ENCODE measurements at regions not wholly inside any gene's neighbourhood (a gene's known extent, or its start where the extent isn't known, plus 50 kb on each side); places are given as distances from the start of the nearest gene placed in this dataset.

DNA sequence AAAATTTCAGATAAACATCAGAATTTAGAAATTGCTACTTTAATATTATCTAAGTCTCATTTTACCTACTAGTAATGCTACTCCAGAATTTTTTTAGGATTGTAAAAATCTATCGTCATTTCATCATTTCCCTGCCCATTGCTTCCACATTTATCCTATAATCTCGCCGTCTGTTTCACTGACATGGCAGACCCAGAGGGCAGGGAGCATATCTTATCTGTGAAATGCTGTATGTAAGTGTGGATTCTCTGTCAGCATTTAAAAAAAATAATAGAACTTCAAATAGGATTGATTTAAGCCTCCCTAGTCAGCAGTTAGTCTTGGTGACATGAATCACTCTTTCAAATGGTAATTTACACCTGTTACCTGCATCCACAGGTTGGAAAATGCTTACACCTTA is 314.4 kb downstream of the PCDH7 start:
- Histone ChIP-seq H4K20me1 (ENCODE audit: insufficient read depth, low read length) (no peaks in the 10 kb centered on the region), H3K27ac (ENCODE audit: low read depth, low read length, poor library complexity, severe bottlenecking) (no peak overlapping the region), H3K4me1 (ENCODE audit: insufficient read depth, low read length, poor library complexity, severe bottlenecking) (no peaks in the 10 kb centered on the region), H3K9me3 (ENCODE audit: low read length) (no peaks in the 10 kb centered on the region), H3K4me3 (ENCODE audit: low read depth, low read length, poor library complexity, severe bottlenecking) (no peak overlapping the region), H2AFZ (ENCODE audit: low read length) (no peak overlapping the region), H3K9me2 (ENCODE audit: insufficient read depth, low read length) (no peaks in the 10 kb centered on the region), H3K36me3 (ENCODE audit: insufficient read depth, low read length) (no peaks in the 10 kb centered on the region), H3K4me2 (ENCODE audit: low read length) (no peak overlapping the region), H3K79me2 (ENCODE audit: insufficient read depth, low read depth, low read length) (no peaks in the 10 kb centered on the region)
- no peak for DNase-seq (ENCODE audit: low spot score)
- CTCF ChIA-PET (ENCODE audit: unreplicated experiment), result no interaction called here
- intact Hi-C loops (cut with micrococcal nuclease; ENCODE audit: unreplicated experiment), result no loop called here
- TF ChIP-seq EZH2phosphoT487 (IDR thresholded peaks at IDR 0.05; ENCODE audit: borderline replicate concordance, low read depth, low read length), result no peak
- TF ChIP-seq, protein P1, sequence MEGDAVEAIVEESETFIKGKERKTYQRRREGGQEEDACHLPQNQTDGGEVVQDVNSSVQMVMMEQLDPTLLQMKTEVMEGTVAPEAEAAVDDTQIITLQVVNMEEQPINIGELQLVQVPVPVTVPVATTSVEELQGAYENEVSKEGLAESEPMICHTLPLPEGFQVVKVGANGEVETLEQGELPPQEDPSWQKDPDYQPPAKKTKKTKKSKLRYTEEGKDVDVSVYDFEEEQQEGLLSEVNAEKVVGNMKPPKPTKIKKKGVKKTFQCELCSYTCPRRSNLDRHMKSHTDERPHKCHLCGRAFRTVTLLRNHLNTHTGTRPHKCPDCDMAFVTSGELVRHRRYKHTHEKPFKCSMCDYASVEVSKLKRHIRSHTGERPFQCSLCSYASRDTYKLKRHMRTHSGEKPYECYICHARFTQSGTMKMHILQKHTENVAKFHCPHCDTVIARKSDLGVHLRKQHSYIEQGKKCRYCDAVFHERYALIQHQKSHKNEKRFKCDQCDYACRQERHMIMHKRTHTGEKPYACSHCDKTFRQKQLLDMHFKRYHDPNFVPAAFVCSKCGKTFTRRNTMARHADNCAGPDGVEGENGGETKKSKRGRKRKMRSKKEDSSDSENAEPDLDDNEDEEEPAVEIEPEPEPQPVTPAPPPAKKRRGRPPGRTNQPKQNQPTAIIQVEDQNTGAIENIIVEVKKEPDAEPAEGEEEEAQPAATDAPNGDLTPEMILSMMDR (conservative IDR thresholded peaks at IDR 0.05; ENCODE audit: low read length), result no peak
- BruUV-seq (replicated peaks), result no TSS peak
- POLR2A ChIA-PET, result no interaction called here

GRCh38 chr4:31035761-31036160 is 315.6 kb downstream of the PCDH7 start:
- DNase-seq (ENCODE audit: low spot score), result no peak
- no peaks in the 10 kb centered on the region for H4K20me1 ChIP-seq (ENCODE audit: insufficient read depth, low read length)
- POLR2A ChIA-PET, result no interaction called here
- intact Hi-C loops (cut with micrococcal nuclease; ENCODE audit: unreplicated experiment), result no loop called here
- TF ChIP-seq, protein P1 (conservative IDR thresholded peaks at IDR 0.05; ENCODE audit: low read length), result no peak
- TF ChIP-seq EZH2phosphoT487 (IDR thresholded peaks at IDR 0.05; ENCODE audit: borderline replicate concordance, low read depth, low read length), result no peak
- no peaks in the 10 kb centered on the region for H3K9me3 ChIP-seq (ENCODE audit: low read length)
- H2AFZ ChIP-seq (ENCODE audit: low read length), result no peak overlapping the region
- H3K4me1 ChIP-seq (ENCODE audit: insufficient read depth, low read length, poor library complexity, severe bottlenecking), result no peaks in the 10 kb centered on the region
- no peak overlapping the region for H3K4me2 ChIP-seq (ENCODE audit: low read length)
- no peaks in the 10 kb centered on the region for H3K9me2 ChIP-seq (ENCODE audit: insufficient read depth, low read length)
- BruUV-seq (replicated peaks), result no TSS peak
- H3K27ac ChIP-seq (ENCODE audit: low read depth, low read length, poor library complexity, severe bottlenecking), result no peak overlapping the region
- H3K79me2 ChIP-seq (ENCODE audit: insufficient read depth, low read depth, low read length), result no peaks in the 10 kb centered on the region
- CTCF ChIA-PET (ENCODE audit: unreplicated experiment), result no interaction called here
- H3K4me3 ChIP-seq (ENCODE audit: low read depth, low read length, poor library complexity, severe bottlenecking), result no peak overlapping the region
- H3K36me3 ChIP-seq (ENCODE audit: insufficient read depth, low read length), result no peaks in the 10 kb centered on the region

GRCh38 chr4:31037703-31038102 is 317.5 kb downstream of the PCDH7 start:
- Histone ChIP-seq H3K9me3 (ENCODE audit: low read length) (no peaks in the 10 kb centered on the region), H3K27ac (ENCODE audit: low read depth, low read length, poor library complexity, severe bottlenecking) (no peak overlapping the region), H2AFZ (ENCODE audit: low read length) (no peak overlapping the region), H3K36me3 (ENCODE audit: insufficient read depth, low read length) (no peaks in the 10 kb centered on the region), H3K4me2 (ENCODE audit: low read length) (no peak overlapping the region), H3K9me2 (ENCODE audit: insufficient read depth, low read length) (no peaks in the 10 kb centered on the region), H3K4me1 (ENCODE audit: insufficient read depth, low read length, poor library complexity, severe bottlenecking) (no peaks in the 10 kb centered on the region), H4K20me1 (ENCODE audit: insufficient read depth, low read length) (no peaks in the 10 kb centered on the region), H3K79me2 (ENCODE audit: insufficient read depth, low read depth, low read length) (no peaks in the 10 kb centered on the region), H3K4me3 (ENCODE audit: low read depth, low read length, poor library complexity, severe bottlenecking) (no peak overlapping the region)
- POLR2A ChIA-PET, result no interaction called here
- CTCF ChIA-PET (ENCODE audit: unreplicated experiment), result no interaction called here
- DNase-seq (ENCODE audit: low spot score), result no peak
- intact Hi-C loops (cut with micrococcal nuclease; ENCODE audit: unreplicated experiment), result no loop called here
- no peak for TF ChIP-seq EZH2phosphoT487 (IDR thresholded peaks at IDR 0.05; ENCODE audit: borderline replicate concordance, low read depth, low read length)
- TF ChIP-seq, protein P1 (conservative IDR thresholded peaks at IDR 0.05; ENCODE audit: low read length), result no peak
- BruUV-seq (replicated peaks), result no TSS peak
